ENCODE measurements at regions not wholly inside any gene's neighbourhood (a gene's known extent, or its start where the extent isn't known, plus 50 kb on each side); places are given as distances from the start of the nearest gene placed in this dataset.

DNA sequence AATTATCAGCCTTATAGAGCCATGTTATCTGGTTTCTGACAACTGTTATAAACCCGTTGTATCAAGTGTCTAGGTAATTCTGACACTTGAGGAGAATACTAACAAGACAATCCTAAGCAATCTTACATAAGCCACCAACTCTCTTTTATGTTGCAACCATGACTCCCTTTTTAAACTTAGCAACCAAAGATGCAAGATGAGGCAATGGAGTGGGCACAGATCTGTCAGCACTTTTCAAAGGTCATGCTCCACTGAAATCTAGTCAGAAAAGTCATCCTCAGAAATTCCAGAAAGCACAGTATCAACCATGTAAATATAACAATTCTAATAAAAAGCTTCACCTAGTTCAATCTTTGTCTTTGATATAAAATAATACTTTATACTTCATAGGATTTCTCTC lies 77.0 kb upstream of the SEMA3A start:
- TF ChIP-seq, protein P1, sequence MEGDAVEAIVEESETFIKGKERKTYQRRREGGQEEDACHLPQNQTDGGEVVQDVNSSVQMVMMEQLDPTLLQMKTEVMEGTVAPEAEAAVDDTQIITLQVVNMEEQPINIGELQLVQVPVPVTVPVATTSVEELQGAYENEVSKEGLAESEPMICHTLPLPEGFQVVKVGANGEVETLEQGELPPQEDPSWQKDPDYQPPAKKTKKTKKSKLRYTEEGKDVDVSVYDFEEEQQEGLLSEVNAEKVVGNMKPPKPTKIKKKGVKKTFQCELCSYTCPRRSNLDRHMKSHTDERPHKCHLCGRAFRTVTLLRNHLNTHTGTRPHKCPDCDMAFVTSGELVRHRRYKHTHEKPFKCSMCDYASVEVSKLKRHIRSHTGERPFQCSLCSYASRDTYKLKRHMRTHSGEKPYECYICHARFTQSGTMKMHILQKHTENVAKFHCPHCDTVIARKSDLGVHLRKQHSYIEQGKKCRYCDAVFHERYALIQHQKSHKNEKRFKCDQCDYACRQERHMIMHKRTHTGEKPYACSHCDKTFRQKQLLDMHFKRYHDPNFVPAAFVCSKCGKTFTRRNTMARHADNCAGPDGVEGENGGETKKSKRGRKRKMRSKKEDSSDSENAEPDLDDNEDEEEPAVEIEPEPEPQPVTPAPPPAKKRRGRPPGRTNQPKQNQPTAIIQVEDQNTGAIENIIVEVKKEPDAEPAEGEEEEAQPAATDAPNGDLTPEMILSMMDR (IDR thresholded peaks at IDR 0.05): no peak
- TF ChIP-seq POLR2A (IDR thresholded peaks at IDR 0.05): no peak

Measured in ovary (tissue), 3 donors.